Spleen (tissue), 7 donors: ENCODE measurements at regions not wholly inside any gene's neighbourhood (a gene's known extent, or its start where the extent isn't known, plus 50 kb on each side); places are given as distances from the start of the nearest gene placed in this dataset.

Source experiments
- CTCF ChIP-seq, 11 experiments: fragments of 200-600 bp in 7 of 11; fragments of 450-650 bp in 4 of 11; sonication (generic) in 4 of 11; IDR thresholded peaks in 8 of 11; conservative IDR thresholded peaks in 3 of 11; 1 replicate in 7 of 11; 2 replicates in 4 of 11; pipeline versions ENCODE4 v1.4.0 to v1.8.0; 2016 to 2021; ENCODE audit warnings: antibody characterized with exemption in 11 of 11, inconsistent platforms in 4 of 11, mild to moderate bottlenecking in 1 of 11
- POLR2A ChIP-seq, 3 donors: fragments of 450-650 bp; IDR thresholded peaks; one replicate each; pipeline ENCODE4 v1.5.1; 2017; ENCODE audit warnings: antibody characterized with exemption in 3 of 3, mild to moderate bottlenecking in 1 of 3
- POLR2AphosphoS5 ChIP-seq, 3 donors: sonication (generic); formaldehyde crosslinking; IDR thresholded peaks; one replicate each; pipeline ENCODE4 v1.5.1; 2017; ENCODE audit warnings: antibody characterized with exemption in 3 of 3
- donor health status: DM: no; HTN: no; CAD: no; lungs with moderate emphysema.
- donor health status: DM: no; HTN: no; CAD: no.
- donor health status: DM: no; HTN: no; CAD: no.

- TF ChIP-seq CTCF (IDR thresholded peaks at IDR 0.05 in 8 of 11, conservative IDR thresholded peaks at IDR 0.05 in 3 of 11), result no peak
- no peak for TF ChIP-seq POLR2A (IDR thresholded peaks at IDR 0.05)
- TF ChIP-seq POLR2AphosphoS5 (IDR thresholded peaks at IDR 0.05), result no peak
These were observed 64.9 kb downstream of the CRPPA start for GRCh38 chr7:16356301-16356958.
